GM12878 (cell line): ENCODE measurements at regions not wholly inside any gene's neighbourhood (a gene's known extent, or its start where the extent isn't known, plus 50 kb on each side); places are given as distances from the start of the nearest gene placed in this dataset.

ENCODE experiments used
- ATAC-seq: fragments of 200-7000 bp; cut with Tn5 transposase; 3 replicates; pipeline ENCODE4 v1.9.1; 2020; ENCODE audit warnings: mild to moderate bottlenecking, moderate library complexity
- BruUV-seq: library from RNA; stranded (reverse); fragments of 400-500 nt; replicated peaks from 2 replicates; lab custom pipeline; 2021; lab: Mats Ljungman, UMichigan
- CTCF ChIA-PET: fragments of 300-600 bp; sonication (Branson Sonifier 250); formaldehyde crosslinking; extraction: SDS; loops from one replicate; lab custom pipeline; 2021; ENCODE audit warnings: inconsistent platforms; lab: Yijun Ruan, JAX
- POLR2A ChIA-PET: fragments of 350-600 bp; formaldehyde crosslinking; extraction: SDS; loops from one replicate; lab custom pipeline; 2021; ENCODE audit warnings: inconsistent platforms; lab: Charles Lee
- RAD21 ChIA-PET: fragments of 300-600 bp; sonication (Branson Sonifier 250); formaldehyde crosslinking; loops from one replicate; lab custom pipeline; 2023; ENCODE audit warnings: antibody characterized with exemption; ENCODE audit not compliant: unreplicated experiment; lab: Charles Lee
- SMC1A ChIA-PET: fragments of 300-600 bp; sonication (Branson Sonifier 250); formaldehyde crosslinking; loops from one replicate; lab custom pipeline; 2023; ENCODE audit not compliant: unreplicated experiment, uncharacterized antibody; lab: Charles Lee
- DNase-seq: peaks from one replicate; pipeline ENCODE4 v3.0.0-alpha.2; 2011; ENCODE audit warnings: low read depth, low spot score
- FAIRE-seq: peaks from 3 replicates; lab custom pipeline; 2011; peaks lifted over from hg19 to GRCh38; lab: Jason Lieb, UNC
- H2AFZ ChIP-seq: 2 replicates; pipeline ENCODE4 v1.6.0; 2011; ENCODE audit warnings: low read depth, low read length, control low read depth; ENCODE audit not compliant: control insufficient read depth
- H3K27ac ChIP-seq: 2 replicates; pipeline ENCODE4 v1.5.1; 2011; ENCODE audit warnings: control low read depth; ENCODE audit not compliant: control insufficient read depth, insufficient read depth
- H3K27me3 ChIP-seq, 2 experiments: replicated peaks in 1 of 2; 2 replicates each; pipeline versions ENCODE4 v1.6.0 to v1.6.1; 2011; ENCODE audit warnings: low read length in 1 of 2; ENCODE audit not compliant: control insufficient read depth in 2 of 2, insufficient read depth in 2 of 2
- H3K36me3 ChIP-seq, 2 experiments: 2 replicates each; pipeline ENCODE4 v1.5.1; 2011; ENCODE audit warnings: low read length in 1 of 2; ENCODE audit not compliant: control insufficient read depth in 2 of 2, insufficient read depth in 2 of 2
- H3K4me1 ChIP-seq: 2 replicates; pipeline ENCODE4 v1.6.1; 2011; ENCODE audit warnings: mild to moderate bottlenecking, low read length, moderate library complexity, mixed read lengths; ENCODE audit not compliant: control insufficient read depth, insufficient read depth
- H3K4me2 ChIP-seq: 2 replicates; pipeline ENCODE4 v1.6.0; 2011; ENCODE audit warnings: control low read depth; ENCODE audit not compliant: control insufficient read depth, insufficient read depth
- H3K4me3 ChIP-seq: fragments of 200-600 bp; sonication (generic); 2 replicates; pipeline ENCODE4 v1.5.1; 2016
- H3K79me2 ChIP-seq: 2 replicates; pipeline ENCODE4 v1.6.0; 2011; ENCODE audit warnings: low read length; ENCODE audit not compliant: control insufficient read depth, insufficient read depth
- H3K9ac ChIP-seq: 2 replicates; pipeline ENCODE4 v1.8.0; 2011; ENCODE audit warnings: low read length, control low read depth, mixed read lengths; ENCODE audit not compliant: control insufficient read depth, insufficient read depth
- H3K9me3 ChIP-seq: replicated peaks from 3 replicates; pipeline ENCODE4 v1.5.1; 2011; ENCODE audit warnings: mild to moderate bottlenecking, low read length; ENCODE audit not compliant: control insufficient read depth, insufficient read depth
- H4K20me1 ChIP-seq: 2 replicates; pipeline ENCODE4 v1.6.0; 2011; ENCODE audit not compliant: control insufficient read depth, insufficient read depth
- CHD4 ChIP-seq: fragments of 200-600 bp; sonication (generic); IDR thresholded peaks from 2 replicates; pipeline ENCODE4 v1.6.1; 2016; ENCODE audit warnings: mild to moderate bottlenecking
- JUND ChIP-seq: IDR thresholded peaks from 2 replicates; pipeline ENCODE4 v1.6.1; 2012; ENCODE audit warnings: low read depth, mild to moderate bottlenecking, low read length, improper control_type of control experiment, moderate library complexity
- NR2F1 ChIP-seq: fragments of 450-650 bp; conservative IDR thresholded peaks from 2 replicates; pipeline ENCODE4 v1.6.1; 2017; ENCODE audit warnings: mild to moderate bottlenecking
- RFX5 ChIP-seq: IDR thresholded peaks from 2 replicates; pipeline ENCODE4 v1.6.1; 2011; ENCODE audit warnings: low read depth, low read length, improper control_type of control experiment
- SMARCA5 ChIP-seq: fragments of 450-650 bp; IDR thresholded peaks from 2 replicates; pipeline ENCODE4 v1.6.1; 2017; ENCODE audit warnings: mild to moderate bottlenecking
- TARDBP ChIP-seq: IDR thresholded peaks from 2 replicates; pipeline ENCODE4 v1.6.1; 2016; ENCODE audit warnings: borderline replicate concordance
- TCF7 ChIP-seq: IDR thresholded peaks from 2 replicates; pipeline ENCODE4 v1.6.1; 2014; ENCODE audit warnings: antibody characterized with exemption, borderline replicate concordance
- WGBS: methylation state at CpG from one replicate; pipeline ENCODE4 v1.1.6; 2016; ENCODE audit warnings: low lambda C conversion rate; ENCODE audit not compliant: insufficient replicate concordance, insufficient coverage; ENCODE audit errors: missing lambda C conversion rate; 5-methylcytosine and 5-hydroxymethylcytosine counted together
- in situ Hi-C: fragments of 300-500 bp; cut with MboI; formaldehyde crosslinking; loops from 9 replicates; pipeline ENCODE4 v1.14.3; 2018; ENCODE audit warnings: mixed read lengths
- intact Hi-C: fragments of 100-400 bp; cut with micrococcal nuclease; formaldehyde crosslinking; loops from one replicate; pipeline ENCODE4 v1.14.2; 2022; ENCODE audit not compliant: unreplicated experiment
- TF ChIP-seq, protein P1 (sequence below): IDR thresholded peaks from 2 replicates; pipeline ENCODE4 v1.6.1; 2012; ENCODE audit warnings: improper control_type of control experiment, low read depth, low read length; ENCODE audit not compliant: insufficient replicate concordance
- TF ChIP-seq, protein P2 (sequence below): fragments of 450-650 bp; IDR thresholded peaks from 2 replicates; pipeline ENCODE4 v1.6.1; 2014; ENCODE audit warnings: mild to moderate bottlenecking
- TF ChIP-seq, protein P3 (sequence below): fragments of 450-650 bp; formaldehyde crosslinking; IDR thresholded peaks from 2 replicates; pipeline ENCODE4 v1.4.0; 2020; ENCODE audit warnings: mild to moderate bottlenecking, moderate library complexity
- TF ChIP-seq, protein P4 (sequence below): fragments of 450-650 bp; IDR thresholded peaks from 2 replicates; pipeline ENCODE4 v1.6.1; 2017; ENCODE audit warnings: mild to moderate bottlenecking

DNA sequence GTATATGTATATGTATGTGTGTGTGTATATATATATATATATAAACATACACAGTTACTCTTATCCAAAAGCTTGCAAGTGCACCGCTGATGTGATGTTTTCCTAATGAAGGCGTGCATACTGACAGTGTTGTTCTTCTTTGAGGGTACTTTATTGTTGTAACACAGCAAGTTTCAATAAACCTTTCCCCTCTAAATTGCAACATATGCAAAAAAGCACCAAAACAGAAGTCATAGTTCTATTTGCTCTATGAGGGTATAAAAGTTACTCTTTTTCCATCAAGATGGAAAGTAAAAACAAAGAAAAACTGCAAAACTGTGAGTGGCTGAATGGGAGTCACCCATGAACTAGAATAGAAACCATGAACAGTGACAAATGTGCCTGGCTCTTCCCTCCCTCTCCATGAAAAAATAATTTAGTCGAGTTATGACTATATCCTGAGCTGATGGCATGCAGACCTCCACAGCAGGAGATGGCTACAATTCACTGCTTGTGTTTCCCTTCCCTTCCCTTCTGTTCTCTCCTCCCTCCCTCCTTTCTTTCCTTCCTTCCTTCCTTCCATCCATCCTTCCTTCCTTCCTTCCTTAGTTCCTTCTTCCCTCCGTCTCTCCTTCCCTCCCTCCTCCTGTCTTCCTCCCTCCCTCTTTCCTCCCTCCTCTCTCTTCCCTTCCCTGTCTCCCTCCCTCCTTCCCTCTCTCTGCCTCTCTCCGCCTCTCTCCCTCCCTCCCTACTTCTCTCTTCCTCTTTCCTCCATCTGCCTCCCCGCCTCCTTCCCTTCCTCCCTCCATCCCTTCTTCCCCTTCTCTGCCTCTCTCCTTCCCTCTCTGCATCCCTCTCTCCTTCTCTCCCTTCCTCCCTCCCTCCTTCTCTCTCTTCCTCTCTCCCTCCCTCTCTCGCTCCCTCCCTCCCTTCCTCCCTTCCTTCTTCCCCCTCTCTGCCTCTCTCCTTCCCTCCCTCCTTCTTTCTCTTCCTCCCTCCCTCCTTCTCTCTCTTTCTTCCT is 220.7 kb upstream of the POU3F1 start:
- RAD21 ChIA-PET: no interaction called here
- no peak for DNase-seq
- H3K9me3 ChIP-seq: no peaks in the 10 kb centered on the region
- peaks cover 0 to 1% of the 10 kb centered on the region in 2 experiments; a peak in 2 of 4 replicates for H3K27me3 ChIP-seq
- BruUV-seq: no TSS peak
- H3K79me2 ChIP-seq: no peaks in the 10 kb centered on the region
- in situ Hi-C loops (no loop called here), intact Hi-C loops (no loop called here)
- no peak overlapping the region for H3K4me3 ChIP-seq
- POLR2A ChIA-PET: no interaction called here
- no peak overlapping the region for H3K4me2 ChIP-seq
- no peak overlapping the region for H2AFZ ChIP-seq
- no peak overlapping the region for H3K27ac ChIP-seq
- TF ChIP-seq RFX5 (no peak), SMARCA5 (no peak), CHD4 (no peak), TARDBP (no peak), TCF7 (no peak), JUND (no peak), NR2F1 (no peak)
- TF ChIP-seq, protein P1, sequence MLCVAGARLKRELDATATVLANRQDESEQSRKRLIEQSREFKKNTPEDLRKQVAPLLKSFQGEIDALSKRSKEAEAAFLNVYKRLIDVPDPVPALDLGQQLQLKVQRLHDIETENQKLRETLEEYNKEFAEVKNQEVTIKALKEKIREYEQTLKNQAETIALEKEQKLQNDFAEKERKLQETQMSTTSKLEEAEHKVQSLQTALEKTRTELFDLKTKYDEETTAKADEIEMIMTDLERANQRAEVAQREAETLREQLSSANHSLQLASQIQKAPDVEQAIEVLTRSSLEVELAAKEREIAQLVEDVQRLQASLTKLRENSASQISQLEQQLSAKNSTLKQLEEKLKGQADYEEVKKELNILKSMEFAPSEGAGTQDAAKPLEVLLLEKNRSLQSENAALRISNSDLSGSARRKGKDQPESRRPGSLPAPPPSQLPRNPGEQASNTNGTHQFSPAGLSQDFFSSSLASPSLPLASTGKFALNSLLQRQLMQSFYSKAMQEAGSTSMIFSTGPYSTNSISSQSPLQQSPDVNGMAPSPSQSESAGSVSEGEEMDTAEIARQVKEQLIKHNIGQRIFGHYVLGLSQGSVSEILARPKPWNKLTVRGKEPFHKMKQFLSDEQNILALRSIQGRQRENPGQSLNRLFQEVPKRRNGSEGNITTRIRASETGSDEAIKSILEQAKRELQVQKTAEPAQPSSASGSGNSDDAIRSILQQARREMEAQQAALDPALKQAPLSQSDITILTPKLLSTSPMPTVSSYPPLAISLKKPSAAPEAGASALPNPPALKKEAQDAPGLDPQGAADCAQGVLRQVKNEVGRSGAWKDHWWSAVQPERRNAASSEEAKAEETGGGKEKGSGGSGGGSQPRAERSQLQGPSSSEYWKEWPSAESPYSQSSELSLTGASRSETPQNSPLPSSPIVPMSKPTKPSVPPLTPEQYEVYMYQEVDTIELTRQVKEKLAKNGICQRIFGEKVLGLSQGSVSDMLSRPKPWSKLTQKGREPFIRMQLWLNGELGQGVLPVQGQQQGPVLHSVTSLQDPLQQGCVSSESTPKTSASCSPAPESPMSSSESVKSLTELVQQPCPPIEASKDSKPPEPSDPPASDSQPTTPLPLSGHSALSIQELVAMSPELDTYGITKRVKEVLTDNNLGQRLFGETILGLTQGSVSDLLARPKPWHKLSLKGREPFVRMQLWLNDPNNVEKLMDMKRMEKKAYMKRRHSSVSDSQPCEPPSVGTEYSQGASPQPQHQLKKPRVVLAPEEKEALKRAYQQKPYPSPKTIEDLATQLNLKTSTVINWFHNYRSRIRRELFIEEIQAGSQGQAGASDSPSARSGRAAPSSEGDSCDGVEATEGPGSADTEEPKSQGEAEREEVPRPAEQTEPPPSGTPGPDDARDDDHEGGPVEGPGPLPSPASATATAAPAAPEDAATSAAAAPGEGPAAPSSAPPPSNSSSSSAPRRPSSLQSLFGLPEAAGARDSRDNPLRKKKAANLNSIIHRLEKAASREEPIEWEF: no peak
- TF ChIP-seq, protein P2, sequence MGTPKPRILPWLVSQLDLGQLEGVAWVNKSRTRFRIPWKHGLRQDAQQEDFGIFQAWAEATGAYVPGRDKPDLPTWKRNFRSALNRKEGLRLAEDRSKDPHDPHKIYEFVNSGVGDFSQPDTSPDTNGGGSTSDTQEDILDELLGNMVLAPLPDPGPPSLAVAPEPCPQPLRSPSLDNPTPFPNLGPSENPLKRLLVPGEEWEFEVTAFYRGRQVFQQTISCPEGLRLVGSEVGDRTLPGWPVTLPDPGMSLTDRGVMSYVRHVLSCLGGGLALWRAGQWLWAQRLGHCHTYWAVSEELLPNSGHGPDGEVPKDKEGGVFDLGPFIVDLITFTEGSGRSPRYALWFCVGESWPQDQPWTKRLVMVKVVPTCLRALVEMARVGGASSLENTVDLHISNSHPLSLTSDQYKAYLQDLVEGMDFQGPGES: no peak
- TF ChIP-seq, protein P3, sequence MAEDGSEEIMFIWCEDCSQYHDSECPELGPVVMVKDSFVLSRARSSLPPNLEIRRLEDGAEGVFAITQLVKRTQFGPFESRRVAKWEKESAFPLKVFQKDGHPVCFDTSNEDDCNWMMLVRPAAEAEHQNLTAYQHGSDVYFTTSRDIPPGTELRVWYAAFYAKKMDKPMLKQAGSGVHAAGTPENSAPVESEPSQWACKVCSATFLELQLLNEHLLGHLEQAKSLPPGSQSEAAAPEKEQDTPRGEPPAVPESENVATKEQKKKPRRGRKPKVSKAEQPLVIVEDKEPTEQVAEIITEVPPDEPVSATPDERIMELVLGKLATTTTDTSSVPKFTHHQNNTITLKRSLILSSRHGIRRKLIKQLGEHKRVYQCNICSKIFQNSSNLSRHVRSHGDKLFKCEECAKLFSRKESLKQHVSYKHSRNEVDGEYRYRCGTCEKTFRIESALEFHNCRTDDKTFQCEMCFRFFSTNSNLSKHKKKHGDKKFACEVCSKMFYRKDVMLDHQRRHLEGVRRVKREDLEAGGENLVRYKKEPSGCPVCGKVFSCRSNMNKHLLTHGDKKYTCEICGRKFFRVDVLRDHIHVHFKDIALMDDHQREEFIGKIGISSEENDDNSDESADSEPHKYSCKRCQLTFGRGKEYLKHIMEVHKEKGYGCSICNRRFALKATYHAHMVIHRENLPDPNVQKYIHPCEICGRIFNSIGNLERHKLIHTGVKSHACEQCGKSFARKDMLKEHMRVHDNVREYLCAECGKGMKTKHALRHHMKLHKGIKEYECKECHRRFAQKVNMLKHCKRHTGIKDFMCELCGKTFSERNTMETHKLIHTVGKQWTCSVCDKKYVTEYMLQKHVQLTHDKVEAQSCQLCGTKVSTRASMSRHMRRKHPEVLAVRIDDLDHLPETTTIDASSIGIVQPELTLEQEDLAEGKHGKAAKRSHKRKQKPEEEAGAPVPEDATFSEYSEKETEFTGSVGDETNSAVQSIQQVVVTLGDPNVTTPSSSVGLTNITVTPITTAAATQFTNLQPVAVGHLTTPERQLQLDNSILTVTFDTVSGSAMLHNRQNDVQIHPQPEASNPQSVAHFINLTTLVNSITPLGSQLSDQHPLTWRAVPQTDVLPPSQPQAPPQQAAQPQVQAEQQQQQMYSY: no peak
- TF ChIP-seq, protein P4, sequence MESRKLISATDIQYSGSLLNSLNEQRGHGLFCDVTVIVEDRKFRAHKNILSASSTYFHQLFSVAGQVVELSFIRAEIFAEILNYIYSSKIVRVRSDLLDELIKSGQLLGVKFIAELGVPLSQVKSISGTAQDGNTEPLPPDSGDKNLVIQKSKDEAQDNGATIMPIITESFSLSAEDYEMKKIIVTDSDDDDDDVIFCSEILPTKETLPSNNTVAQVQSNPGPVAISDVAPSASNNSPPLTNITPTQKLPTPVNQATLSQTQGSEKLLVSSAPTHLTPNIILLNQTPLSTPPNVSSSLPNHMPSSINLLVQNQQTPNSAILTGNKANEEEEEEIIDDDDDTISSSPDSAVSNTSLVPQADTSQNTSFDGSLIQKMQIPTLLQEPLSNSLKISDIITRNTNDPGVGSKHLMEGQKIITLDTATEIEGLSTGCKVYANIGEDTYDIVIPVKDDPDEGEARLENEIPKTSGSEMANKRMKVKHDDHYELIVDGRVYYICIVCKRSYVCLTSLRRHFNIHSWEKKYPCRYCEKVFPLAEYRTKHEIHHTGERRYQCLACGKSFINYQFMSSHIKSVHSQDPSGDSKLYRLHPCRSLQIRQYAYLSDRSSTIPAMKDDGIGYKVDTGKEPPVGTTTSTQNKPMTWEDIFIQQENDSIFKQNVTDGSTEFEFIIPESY: no peak
- TF ChIP-seq, all 136 proteins: peak for 0
- Histone ChIP-seq H3K9ac (no peak overlapping the region), H3K4me1 (no peaks in the 10 kb centered on the region), H4K20me1 (no peaks in the 10 kb centered on the region), H3K36me3 (no peaks in the 10 kb centered on the region)
- ChIA-PET SMC1A (no interaction called here), CTCF (no interaction called here)
- no peak for ATAC-seq
- 18% methylated on average over 7 of the region's 7 CpGs for WGBS
- FAIRE-seq: no peak
